ENCODE measurements at regions not wholly inside any gene's neighbourhood (a gene's known extent, or its start where the extent isn't known, plus 50 kb on each side); places are given as distances from the start of the nearest gene placed in this dataset.
"Not testable (repeated sequence)": the region's sequence is repeated elsewhere in the genome, so short reads cannot be mapped to it uniquely, and the experiment has no call there.

GRCh38 chr4:23091711-23092110 is 399.0 kb downstream of the GBA3 start:
- DNase-seq (ENCODE audit: low spot score) (no peak), ATAC-seq (no peak)
- intact Hi-C loops (cut with DNase I) = no loop called here

- DNase-seq (ENCODE audit: low spot score) = no peak
- ATAC-seq = no peak
- intact Hi-C loops (cut with DNase I) = no loop called here
Observed at GRCh38 chr4:23085249-23085568, 392.5 kb downstream of the GBA3 start.

- DNase-seq (ENCODE audit: low spot score) = no peak
- no peak for ATAC-seq
- intact Hi-C loops (cut with DNase I) = no loop called here
Observed at GRCh38 chr4:23084559-23085248, 392.0 kb downstream of the GBA3 start.

- no peak for ATAC-seq
- intact Hi-C loops (cut with DNase I) = no loop called here
- no peak for DNase-seq (ENCODE audit: low spot score)
Observed at GRCh38 chr4:23083391-23083790, 390.7 kb downstream of the GBA3 start.

- intact Hi-C loops (cut with DNase I); ATAC-seq: not testable (repeated sequence)
Observed at GRCh38 chr4:23080171-23080570, 387.4 kb downstream of the GBA3 start.

GRCh38 chr4:23070848-23071570 is 378.3 kb downstream of the GBA3 start:
- ATAC-seq = no peak

More at GRCh38 chr4:23080171-23080570, 387.4 kb downstream of the GBA3 start:
- DNase-seq (ENCODE audit: low spot score) = not testable (repeated sequence)

GRCh38 chr4:23068756-23069155 is 376.0 kb downstream of the GBA3 start:
- no peak for DNase-seq (ENCODE audit: low spot score)
- intact Hi-C loops (cut with DNase I) = no loop called here
- no peak for ATAC-seq

More at GRCh38 chr4:23070848-23071570, 378.3 kb downstream of the GBA3 start:
- no peak for DNase-seq (ENCODE audit: low spot score)
- intact Hi-C loops (cut with DNase I) = no loop called here

GRCh38 chr4:23068287-23068686 is 375.6 kb downstream of the GBA3 start:
- intact Hi-C loops (cut with DNase I) = no loop called here
- no peak for ATAC-seq
- DNase-seq (ENCODE audit: low spot score) = no peak

GRCh38 chr4:23062188-23062587 is 369.5 kb downstream of the GBA3 start:
- intact Hi-C loops (cut with DNase I) = no loop called here
- DNase-seq (ENCODE audit: low spot score) (no peak), ATAC-seq (no peak)

GRCh38 chr4:23061431-23061830 is 368.7 kb downstream of the GBA3 start:
- ATAC-seq = no peak
- intact Hi-C loops (cut with DNase I) = no loop called here
- DNase-seq (ENCODE audit: low spot score) = no peak

- DNase-seq (ENCODE audit: low spot score) = no peak
- no peak for ATAC-seq
- intact Hi-C loops (cut with DNase I) = no loop called here
Observed at GRCh38 chr4:23060776-23061175, 368.0 kb downstream of the GBA3 start.

- intact Hi-C loops (cut with DNase I) = no loop called here
- no peak for ATAC-seq
- DNase-seq (ENCODE audit: low spot score) = no peak
Observed at GRCh38 chr4:23058165-23058776, 365.5 kb downstream of the GBA3 start.

GRCh38 chr4:23041501-23041900 is 348.8 kb downstream of the GBA3 start:
- no peak for DNase-seq (ENCODE audit: low spot score)
- no peak for ATAC-seq
- intact Hi-C loops (cut with DNase I) = no loop called here

- intact Hi-C loops (cut with DNase I) = no loop called here
- no peak for DNase-seq (ENCODE audit: low spot score)
- ATAC-seq = no peak
Observed at GRCh38 chr4:23040539-23040938, 347.8 kb downstream of the GBA3 start.

GRCh38 chr4:23039818-23040217 is 347.1 kb downstream of the GBA3 start:
- no peak for DNase-seq (ENCODE audit: low spot score)
- no peak for ATAC-seq
- intact Hi-C loops (cut with DNase I) = no loop called here

- intact Hi-C loops (cut with DNase I) = no loop called here
- DNase-seq (ENCODE audit: low spot score) (no peak), ATAC-seq (no peak)
Observed at GRCh38 chr4:23038626-23039491, 346.1 kb downstream of the GBA3 start.

- DNase-seq (ENCODE audit: low spot score) (no peak), ATAC-seq (no peak)
- intact Hi-C loops (cut with DNase I) = no loop called here
Observed at GRCh38 chr4:23036921-23037495, 344.3 kb downstream of the GBA3 start.

- intact Hi-C loops (cut with DNase I) = no loop called here
- DNase-seq (ENCODE audit: low spot score) (no peak), ATAC-seq (no peak)
Observed at GRCh38 chr4:23036503-23036902, 343.8 kb downstream of the GBA3 start.

- ATAC-seq = no peak
- no peak for DNase-seq (ENCODE audit: low spot score)
Observed at GRCh38 chr4:23035521-23036056, 342.9 kb downstream of the GBA3 start.

More at GRCh38 chr4:23035521-23036056, 342.9 kb downstream of the GBA3 start:
- intact Hi-C loops (cut with DNase I) = no loop called here

All from sciatic nerve (tissue), 2 donors.